ENCODE measurements at regions not wholly inside any gene's neighbourhood (a gene's known extent, or its start where the extent isn't known, plus 50 kb on each side); places are given as distances from the start of the nearest gene placed in this dataset.

- no peak for DNase-seq (ENCODE audit: low spot score)
- no peak overlapping the region for H2BK120ac ChIP-seq (ENCODE audit: low read depth, low read length)
- H3K36me3 ChIP-seq (replicated peaks in 1 of 2; ENCODE audit: control insufficient read depth in 2 of 2, insufficient read depth in 2 of 2, low read length in 2 of 2): no peaks in the 10 kb centered on the region
- H3K4me2 ChIP-seq (ENCODE audit: insufficient read depth, low read length, poor library complexity, severe bottlenecking): no peak overlapping the region
- H3K9ac ChIP-seq (ENCODE audit: low read depth, low read length, poor library complexity): no peak overlapping the region
- H2BK5ac ChIP-seq (ENCODE audit: low read length): no peak overlapping the region
- H3K4me1 ChIP-seq (ENCODE audit: control insufficient read depth in 2 of 2, insufficient read depth in 1 of 2, low read depth in 1 of 2, low read length in 2 of 2): peaks cover 0 to 4% of the 10 kb centered on the region in 2 donors
- no peak overlapping the region for H3K14ac ChIP-seq (ENCODE audit: low read length)
- H2AK5ac ChIP-seq (ENCODE audit: low read depth, low read length): no peak overlapping the region
- H4K91ac ChIP-seq (ENCODE audit: low read depth, low read length, poor library complexity): no peak overlapping the region
- no CpG with 5 or more reads among the region's 6 CpGs for WGBS, 2 donors (ENCODE audit: extremely low coverage in 2 of 2, insufficient read length in 2 of 2, insufficient replicate concordance in 1 of 2)
- no peak overlapping the region for H3K4ac ChIP-seq (ENCODE audit: low read length)
- H3K9me3 ChIP-seq (replicated peaks in 1 of 2; ENCODE audit: control insufficient read depth in 2 of 2, insufficient read depth in 1 of 2, low read depth in 1 of 2, low read length in 2 of 2): no peaks in the 10 kb centered on the region
- H3K27ac ChIP-seq (replicated peaks; ENCODE audit: low read length): no peak overlapping the region
- H3K18ac ChIP-seq (ENCODE audit: low read length): no peak overlapping the region
- no peak overlapping the region for H2BK15ac ChIP-seq (ENCODE audit: low read length)
- no peak overlapping the region for H2AFZ ChIP-seq (ENCODE audit: low read length)
- H3K23ac ChIP-seq (ENCODE audit: low read depth, low read length, poor library complexity): no peak overlapping the region
- H3K4me3 ChIP-seq (ENCODE audit: low read length in 2 of 2): no peak overlapping the region
- no peak overlapping the region for H2BK12ac ChIP-seq (ENCODE audit: low read length)
- H3K79me1 ChIP-seq (ENCODE audit: low read depth, low read length): peaks cover 1% of the 10 kb centered on the region
- H4K8ac ChIP-seq (ENCODE audit: low read depth, low read length): no peak overlapping the region
- H3K27me3 ChIP-seq (ENCODE audit: control insufficient read depth in 3 of 3, insufficient read depth in 3 of 3, low read depth in 1 of 3, low read length in 3 of 3): peaks cover 0 to 10% (median 0%) of the 10 kb centered on the region in 3 experiments
These were observed 73.9 kb upstream of the SMNDC1 start for GRCh38 chr10:110378533-110379108.

DNA sequence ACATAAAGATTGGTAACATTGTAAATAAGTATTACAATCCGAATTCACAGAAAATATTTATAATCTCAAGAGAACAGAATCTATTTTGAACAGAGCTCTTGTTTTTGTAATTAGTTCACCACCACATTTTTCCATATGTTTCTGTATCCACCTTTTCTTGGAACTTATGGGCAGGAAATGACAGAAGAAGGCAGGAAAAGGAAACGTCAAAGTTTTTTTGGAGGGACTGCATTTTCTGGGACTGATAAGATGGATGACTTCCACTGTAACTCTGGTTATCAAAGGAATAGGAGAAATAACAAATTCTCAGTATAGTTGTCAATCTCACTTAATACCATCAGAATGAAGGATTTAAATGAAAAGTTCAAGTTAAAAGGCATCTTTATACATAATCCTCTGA lies 75.1 kb upstream of the SMNDC1 start:
- no peak overlapping the region for H3K9ac ChIP-seq (ENCODE audit: low read depth, low read length, poor library complexity)
- H2AFZ ChIP-seq (ENCODE audit: low read length): no peak overlapping the region
- peaks cover 0 to 4% of the 10 kb centered on the region in 2 donors for H3K4me1 ChIP-seq (ENCODE audit: control insufficient read depth in 2 of 2, insufficient read depth in 1 of 2, low read depth in 1 of 2, low read length in 2 of 2)
- no peak overlapping the region for H3K14ac ChIP-seq (ENCODE audit: low read length)
- no peak overlapping the region for H2BK5ac ChIP-seq (ENCODE audit: low read length)
- H3K23ac ChIP-seq (ENCODE audit: low read depth, low read length, poor library complexity): no peak overlapping the region
- no peak overlapping the region for H3K4ac ChIP-seq (ENCODE audit: low read length)
- no peak overlapping the region for H3K4me2 ChIP-seq (ENCODE audit: insufficient read depth, low read length, poor library complexity, severe bottlenecking)
- no peak overlapping the region for H2BK15ac ChIP-seq (ENCODE audit: low read length)
- no peak overlapping the region for H3K4me3 ChIP-seq (ENCODE audit: low read length in 2 of 2)
- no CpG with 5 or more reads among the region's 2 CpGs for WGBS, 2 donors (ENCODE audit: extremely low coverage in 2 of 2, insufficient read length in 2 of 2, insufficient replicate concordance in 1 of 2)
- H3K27me3 ChIP-seq (ENCODE audit: control insufficient read depth in 3 of 3, insufficient read depth in 3 of 3, low read depth in 1 of 3, low read length in 3 of 3): peaks cover 0 to 8% (median 0%) of the 10 kb centered on the region in 3 experiments
- peaks cover 1% of the 10 kb centered on the region for H3K79me1 ChIP-seq (ENCODE audit: low read depth, low read length)
- no peak overlapping the region for H3K27ac ChIP-seq (replicated peaks; ENCODE audit: low read length)
- H3K9me3 ChIP-seq (replicated peaks in 1 of 2; ENCODE audit: control insufficient read depth in 2 of 2, insufficient read depth in 1 of 2, low read depth in 1 of 2, low read length in 2 of 2): no peaks in the 10 kb centered on the region
- no peak overlapping the region for H2BK120ac ChIP-seq (ENCODE audit: low read depth, low read length)
- H4K8ac ChIP-seq (ENCODE audit: low read depth, low read length): no peak overlapping the region
- H3K18ac ChIP-seq (ENCODE audit: low read length): no peak overlapping the region
- H3K36me3 ChIP-seq (replicated peaks in 1 of 2; ENCODE audit: control insufficient read depth in 2 of 2, insufficient read depth in 2 of 2, low read length in 2 of 2): no peaks in the 10 kb centered on the region
- no peak for DNase-seq (ENCODE audit: low spot score)
- H2BK12ac ChIP-seq (ENCODE audit: low read length): no peak overlapping the region
- no peak overlapping the region for H4K91ac ChIP-seq (ENCODE audit: low read depth, low read length, poor library complexity)
- H2AK5ac ChIP-seq (ENCODE audit: low read depth, low read length): no peak overlapping the region

DNA sequence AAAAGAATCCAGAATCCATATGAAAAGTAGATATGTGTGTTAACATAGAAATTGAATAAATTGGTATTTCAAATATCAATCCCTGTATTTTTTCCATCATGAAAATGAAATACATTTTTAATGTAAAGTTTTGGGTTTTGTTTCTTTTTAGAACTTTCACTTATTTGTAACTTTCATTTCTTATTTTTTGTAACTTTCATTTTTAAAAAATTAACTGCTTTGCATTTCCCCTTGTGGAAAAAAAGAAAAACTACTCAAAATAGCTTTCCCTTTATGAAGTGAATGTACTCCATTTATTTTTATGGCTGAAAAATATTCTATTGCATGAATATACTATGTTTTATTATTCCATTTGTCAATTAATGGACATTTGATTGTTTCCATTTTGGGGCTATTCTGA lies 75.6 kb upstream of the SMNDC1 start:
- Histone ChIP-seq H3K27me3 (ENCODE audit: control insufficient read depth in 3 of 3, insufficient read depth in 3 of 3, low read depth in 1 of 3, low read length in 3 of 3) (peaks cover 0 to 8% (median 0%) of the 10 kb centered on the region in 3 experiments), H3K14ac (ENCODE audit: low read length) (no peak overlapping the region), H3K4me1 (ENCODE audit: control insufficient read depth in 2 of 2, insufficient read depth in 1 of 2, low read depth in 1 of 2, low read length in 2 of 2) (peaks cover 0 to 4% of the 10 kb centered on the region in 2 donors), H2BK12ac (ENCODE audit: low read length) (no peak overlapping the region), H3K9me3 (replicated peaks in 1 of 2; ENCODE audit: control insufficient read depth in 2 of 2, insufficient read depth in 1 of 2, low read depth in 1 of 2, low read length in 2 of 2) (no peaks in the 10 kb centered on the region), H3K4ac (ENCODE audit: low read length) (no peak overlapping the region), H2BK15ac (ENCODE audit: low read length) (no peak overlapping the region), H3K9ac (ENCODE audit: low read depth, low read length, poor library complexity) (no peak overlapping the region), H3K23ac (ENCODE audit: low read depth, low read length, poor library complexity) (no peak overlapping the region), H4K8ac (ENCODE audit: low read depth, low read length) (no peak overlapping the region), H2BK5ac (ENCODE audit: low read length) (no peak overlapping the region), H3K18ac (ENCODE audit: low read length) (no peak overlapping the region), H2BK120ac (ENCODE audit: low read depth, low read length) (no peak overlapping the region), H3K79me1 (ENCODE audit: low read depth, low read length) (peaks cover 1% of the 10 kb centered on the region), H3K4me2 (ENCODE audit: insufficient read depth, low read length, poor library complexity, severe bottlenecking) (no peak overlapping the region), H2AK5ac (ENCODE audit: low read depth, low read length) (no peak overlapping the region), H3K27ac (replicated peaks; ENCODE audit: low read length) (no peak overlapping the region), H3K4me3 (ENCODE audit: low read length in 2 of 2) (no peak overlapping the region), H2AFZ (ENCODE audit: low read length) (no peak overlapping the region), H4K91ac (ENCODE audit: low read depth, low read length, poor library complexity) (no peak overlapping the region), H3K36me3 (replicated peaks in 1 of 2; ENCODE audit: control insufficient read depth in 2 of 2, insufficient read depth in 2 of 2, low read length in 2 of 2) (no peaks in the 10 kb centered on the region)
- DNase-seq (ENCODE audit: low spot score): no peak

GRCh38 chr10:110382695-110383094 lies 78.0 kb upstream of the SMNDC1 start:
- no peaks in the 10 kb centered on the region for H3K4me1 ChIP-seq (ENCODE audit: control insufficient read depth in 2 of 2, insufficient read depth in 1 of 2, low read depth in 1 of 2, low read length in 2 of 2)
- WGBS, 2 donors (ENCODE audit: extremely low coverage in 2 of 2, insufficient read length in 2 of 2, insufficient replicate concordance in 1 of 2): no CpG with 5 or more reads among the region's 5 CpGs
- DNase-seq (ENCODE audit: low spot score): no peak

More at GRCh38 chr10:110382695-110383094, 78.0 kb upstream of the SMNDC1 start:
- H3K4me3 ChIP-seq (ENCODE audit: low read length in 2 of 2): no peak overlapping the region
- no peaks in the 10 kb centered on the region for H3K9me3 ChIP-seq (replicated peaks in 1 of 2; ENCODE audit: control insufficient read depth in 2 of 2, insufficient read depth in 1 of 2, low read depth in 1 of 2, low read length in 2 of 2)
- no peaks in the 10 kb centered on the region for H3K79me1 ChIP-seq (ENCODE audit: low read depth, low read length)
- no peak overlapping the region for H2AK5ac ChIP-seq (ENCODE audit: low read depth, low read length)
- H3K18ac ChIP-seq (ENCODE audit: low read length): no peak overlapping the region
- H3K4me2 ChIP-seq (ENCODE audit: insufficient read depth, low read length, poor library complexity, severe bottlenecking): no peak overlapping the region
- no peak overlapping the region for H3K9ac ChIP-seq (ENCODE audit: low read depth, low read length, poor library complexity)
- H2AFZ ChIP-seq (ENCODE audit: low read length): no peak overlapping the region
- no peak overlapping the region for H4K8ac ChIP-seq (ENCODE audit: low read depth, low read length)
- no peak overlapping the region for H3K4ac ChIP-seq (ENCODE audit: low read length)
- H3K36me3 ChIP-seq (replicated peaks in 1 of 2; ENCODE audit: control insufficient read depth in 2 of 2, insufficient read depth in 2 of 2, low read length in 2 of 2): no peaks in the 10 kb centered on the region
- H3K27me3 ChIP-seq (ENCODE audit: control insufficient read depth in 3 of 3, insufficient read depth in 3 of 3, low read depth in 1 of 3, low read length in 3 of 3): peaks cover 0 to 8% (median 0%) of the 10 kb centered on the region in 3 experiments
- H2BK15ac ChIP-seq (ENCODE audit: low read length): no peak overlapping the region
- no peak overlapping the region for H2BK120ac ChIP-seq (ENCODE audit: low read depth, low read length)
- no peak overlapping the region for H3K27ac ChIP-seq (replicated peaks; ENCODE audit: low read length)
- H2BK12ac ChIP-seq (ENCODE audit: low read length): no peak overlapping the region
- H4K91ac ChIP-seq (ENCODE audit: low read depth, low read length, poor library complexity): no peak overlapping the region
- no peak overlapping the region for H3K23ac ChIP-seq (ENCODE audit: low read depth, low read length, poor library complexity)
- no peak overlapping the region for H2BK5ac ChIP-seq (ENCODE audit: low read length)
- no peak overlapping the region for H3K14ac ChIP-seq (ENCODE audit: low read length)

All from neuronal stem cell (in vitro differentiated cells).